Kidney (tissue), 13 donors: ENCODE measurements at regions not wholly inside any gene's neighbourhood (a gene's known extent, or its start where the extent isn't known, plus 50 kb on each side); places are given as distances from the start of the nearest gene placed in this dataset.
"Not testable (repeated sequence)": the region's sequence is repeated elsewhere in the genome, so short reads cannot be mapped to it uniquely, and the experiment has no call there.

Experiments
- DNase-seq, 5 donors: peaks; one replicate each; pipeline ENCODE4 v3.0.0-alpha.2; 2013 to 2020
- FAIRE-seq: peaks from 2 replicates; lab custom pipeline; 2012; peaks lifted over from hg19 to GRCh38; lab: Jason Lieb, UNC
- H3K27ac ChIP-seq, 2 donors: one replicate each; pipeline ENCODE4 v1.7.0; 2013; ENCODE audit warnings: low read depth in 2 of 2, low read length in 2 of 2, inconsistent platforms in 1 of 2
- H3K27me3 ChIP-seq: one replicate; pipeline ENCODE4 v1.7.1; 2013; ENCODE audit warnings: low read length, inconsistent platforms; ENCODE audit not compliant: control insufficient read depth, insufficient read depth
- H3K36me3 ChIP-seq, 3 donors: one replicate each; pipeline versions ENCODE4 v1.7.0 to v1.7.1; 2013; ENCODE audit warnings: low read length in 3 of 3, control low read depth in 1 of 3, inconsistent platforms in 1 of 3; ENCODE audit not compliant: insufficient read depth in 3 of 3, control insufficient read depth in 2 of 3
- H3K4me1 ChIP-seq, 3 donors: one replicate each; pipeline versions ENCODE4 v1.7.0 to v1.7.1; 2013; ENCODE audit warnings: low read length in 3 of 3, inconsistent platforms in 1 of 3, low read depth in 1 of 3; ENCODE audit not compliant: control insufficient read depth in 2 of 3, insufficient read depth in 2 of 3
- H3K4me3 ChIP-seq, 3 donors: one replicate each; pipeline versions ENCODE4 v1.7.0 to v1.8.1; 2013; ENCODE audit warnings: low read length in 3 of 3, control low read depth in 1 of 3, inconsistent platforms in 1 of 3
- H3K9ac ChIP-seq, 3 donors: one replicate each; pipeline versions ENCODE4 v1.7.0 to v1.7.1; 2013; ENCODE audit warnings: low read length in 3 of 3, control low read depth in 1 of 3, inconsistent platforms in 1 of 3
- H3K9me3 ChIP-seq, 3 donors: one replicate each; pipeline versions ENCODE4 v1.7.0 to v1.7.1; 2013; ENCODE audit warnings: low read length in 3 of 3, control low read depth in 1 of 3, inconsistent platforms in 1 of 3; ENCODE audit not compliant: control insufficient read depth in 2 of 3, insufficient read depth in 1 of 3
- intact Hi-C: fragments of 100-400 bp; cut with DNase I; formaldehyde crosslinking; loops from one replicate; pipeline ENCODE4 v1.11.1; 2022
- TF ChIP-seq, protein P1 (sequence below): IDR thresholded peaks from 3 replicates; pipeline ENCODE4 v1.5.1; 2012; ENCODE audit warnings: mild to moderate bottlenecking, moderate library complexity, borderline replicate concordance; ENCODE audit not compliant: insufficient read depth; ENCODE audit errors: extremely low read depth
- donor health status: control.
- donor health status: control.
- donor health status: control.
- donor health status: control.
- donor health status: control.
- donor health status: DM: yes; HTN: yes; CAD: no.
- donor health status: Normal renal cell carcinoma (clear cell type).

DNA sequence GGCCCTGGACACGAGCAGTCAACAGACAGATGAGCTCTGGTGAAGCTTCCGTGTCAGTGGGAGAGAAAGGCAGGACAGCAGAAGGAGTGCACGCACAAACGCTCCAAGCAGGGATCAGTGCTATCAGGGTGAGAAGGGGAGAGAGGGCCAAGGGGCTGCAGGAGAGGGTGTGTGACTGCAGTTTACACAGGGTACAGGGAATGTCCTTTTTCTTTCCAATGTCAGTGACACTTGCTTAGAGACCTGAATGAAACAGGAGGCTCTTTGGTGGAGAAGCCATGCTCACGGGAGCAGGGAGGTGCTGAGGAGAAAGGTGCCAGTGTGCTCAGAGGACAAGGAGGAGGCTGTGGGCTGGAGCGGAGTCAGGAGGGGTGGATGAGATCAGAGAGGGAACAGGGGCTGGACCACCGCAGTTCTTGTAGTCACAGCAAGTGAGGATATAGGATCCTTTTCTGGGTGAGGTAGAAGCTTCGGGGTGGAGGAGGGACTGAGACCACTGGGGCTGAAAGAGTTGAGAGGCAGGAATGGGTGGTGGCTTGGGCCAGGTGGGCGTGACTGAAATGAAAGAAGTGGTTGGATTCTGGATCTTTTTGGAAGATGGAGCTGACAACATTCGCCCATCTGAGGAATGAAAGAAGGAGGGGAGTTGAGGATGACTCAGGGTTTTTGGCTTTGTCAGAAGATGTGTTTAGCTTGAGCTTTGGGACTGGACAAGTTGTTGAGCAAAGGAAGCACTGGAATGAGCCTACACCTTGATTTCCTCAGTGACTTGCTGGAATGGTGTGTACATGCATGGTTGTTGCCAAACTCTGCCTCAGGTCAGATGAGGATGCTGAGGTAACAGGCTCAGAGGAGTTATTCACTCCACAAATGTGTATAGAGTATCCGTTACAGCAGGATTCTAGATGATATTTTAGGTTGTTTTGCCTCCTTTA, 87.9 kb downstream of the ADAMTS15 start:
- Histone ChIP-seq H3K36me3 (no peaks in the 10 kb centered on the region), H3K27ac (no peak overlapping the region), H3K4me3 (no peak overlapping the region), H3K27me3 (no peaks in the 10 kb centered on the region), H3K9ac (no peak overlapping the region), H3K9me3 (no peaks in the 10 kb centered on the region), H3K4me1 (peaks cover 5 to 16% (median 13%) of the 10 kb centered on the region in 3 donors)
- DNase-seq = peak in 1 of 5 donors; percentile 24
- no peak for FAIRE-seq
- intact Hi-C loops = no loop called here
- TF ChIP-seq, protein P1, sequence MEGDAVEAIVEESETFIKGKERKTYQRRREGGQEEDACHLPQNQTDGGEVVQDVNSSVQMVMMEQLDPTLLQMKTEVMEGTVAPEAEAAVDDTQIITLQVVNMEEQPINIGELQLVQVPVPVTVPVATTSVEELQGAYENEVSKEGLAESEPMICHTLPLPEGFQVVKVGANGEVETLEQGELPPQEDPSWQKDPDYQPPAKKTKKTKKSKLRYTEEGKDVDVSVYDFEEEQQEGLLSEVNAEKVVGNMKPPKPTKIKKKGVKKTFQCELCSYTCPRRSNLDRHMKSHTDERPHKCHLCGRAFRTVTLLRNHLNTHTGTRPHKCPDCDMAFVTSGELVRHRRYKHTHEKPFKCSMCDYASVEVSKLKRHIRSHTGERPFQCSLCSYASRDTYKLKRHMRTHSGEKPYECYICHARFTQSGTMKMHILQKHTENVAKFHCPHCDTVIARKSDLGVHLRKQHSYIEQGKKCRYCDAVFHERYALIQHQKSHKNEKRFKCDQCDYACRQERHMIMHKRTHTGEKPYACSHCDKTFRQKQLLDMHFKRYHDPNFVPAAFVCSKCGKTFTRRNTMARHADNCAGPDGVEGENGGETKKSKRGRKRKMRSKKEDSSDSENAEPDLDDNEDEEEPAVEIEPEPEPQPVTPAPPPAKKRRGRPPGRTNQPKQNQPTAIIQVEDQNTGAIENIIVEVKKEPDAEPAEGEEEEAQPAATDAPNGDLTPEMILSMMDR = no peak

DNA sequence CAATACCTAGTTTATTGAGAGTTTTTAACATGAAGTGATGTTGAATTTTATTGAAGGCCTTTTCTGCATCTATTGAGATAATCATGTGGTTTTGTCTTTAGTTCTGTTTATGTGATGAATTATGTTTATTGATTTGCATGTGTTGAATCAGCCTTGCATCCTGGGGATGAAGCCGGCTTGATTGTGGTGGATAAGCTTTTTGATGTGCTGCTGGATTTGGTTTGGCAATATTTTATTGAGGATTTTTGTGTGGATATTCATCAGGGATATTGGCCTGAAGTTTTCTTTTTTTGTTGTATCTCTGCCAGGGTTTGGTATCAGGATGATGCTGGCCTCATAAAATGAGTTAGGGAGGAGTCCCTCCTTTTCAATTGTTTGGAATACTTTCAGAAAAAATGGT, 91.2 kb downstream of the ADAMTS15 start:
- H3K4me3 ChIP-seq, H3K9me3 ChIP-seq, DNase-seq, H3K27me3 ChIP-seq, H3K36me3 ChIP-seq, intact Hi-C loops, H3K27ac ChIP-seq, H3K9ac ChIP-seq, FAIRE-seq, H3K4me1 ChIP-seq: not testable (repeated sequence)

DNA sequence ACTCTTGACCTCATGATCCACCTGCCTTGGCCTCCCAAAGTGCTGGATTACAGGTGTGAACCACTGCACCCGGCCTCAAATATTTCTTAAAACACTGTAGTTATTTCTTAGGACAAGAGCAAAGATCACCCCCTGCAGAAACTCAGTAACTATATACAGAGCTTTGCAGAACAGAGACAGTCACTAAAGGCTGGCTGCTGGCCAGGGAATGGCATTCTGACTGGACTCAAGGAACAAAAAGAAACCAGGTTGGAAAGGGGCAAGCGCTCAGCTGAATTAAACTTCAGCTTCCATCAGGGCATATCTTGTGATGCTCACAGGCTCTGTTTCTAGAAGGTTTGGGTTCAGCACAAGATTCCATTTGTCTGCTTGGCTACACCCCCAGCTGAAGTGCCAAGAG, 95.8 kb downstream of the ADAMTS15 start:
- Histone ChIP-seq H3K27me3 (no peaks in the 10 kb centered on the region), H3K9ac (no peak overlapping the region), H3K27ac (no peak overlapping the region), H3K9me3 (no peaks in the 10 kb centered on the region), H3K4me3 (no peak overlapping the region), H3K36me3 (no peaks in the 10 kb centered on the region), H3K4me1 (no peaks in the 10 kb centered on the region)
- DNase-seq (no peak), FAIRE-seq (no peak)
- TF ChIP-seq, protein P1 = no peak
- intact Hi-C loops = no loop called here

DNA sequence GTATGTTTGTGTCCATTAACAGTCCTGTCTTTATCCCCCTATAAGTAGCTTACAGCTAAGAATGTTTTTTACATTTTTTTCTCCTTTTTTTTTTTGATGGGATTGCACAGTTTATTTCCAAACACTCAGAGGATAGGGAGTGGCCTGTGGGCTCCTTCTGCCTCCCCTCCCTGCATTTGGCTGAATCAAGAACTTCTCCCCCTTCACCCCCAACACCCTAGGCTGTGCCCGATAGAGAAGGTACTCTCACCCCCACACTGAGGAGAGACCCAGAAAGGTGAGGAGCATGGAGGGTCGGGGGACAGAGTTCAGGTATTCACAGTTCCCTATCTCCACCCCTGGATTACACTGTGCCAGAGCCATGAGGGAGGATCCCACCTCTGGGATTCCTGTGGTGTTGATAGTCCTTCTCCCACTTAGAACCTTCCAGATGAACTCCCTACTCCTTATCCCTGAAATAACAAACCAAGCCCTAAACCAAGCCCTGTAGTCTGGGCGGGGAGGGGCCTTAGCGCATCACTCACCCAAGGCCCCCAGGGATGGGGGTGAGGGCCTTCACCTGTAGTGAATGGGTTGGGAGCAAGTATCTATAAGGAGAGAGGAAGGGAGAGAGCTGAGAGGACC, 97.1 kb downstream of the ADAMTS15 start:
- no peak for DNase-seq
- Histone ChIP-seq H3K4me1 (no peaks in the 10 kb centered on the region), H3K4me3 (no peak overlapping the region), H3K27me3 (no peaks in the 10 kb centered on the region), H3K27ac (no peak overlapping the region), H3K36me3 (no peaks in the 10 kb centered on the region), H3K9ac (no peak overlapping the region), H3K9me3 (no peaks in the 10 kb centered on the region)
- TF ChIP-seq, protein P1 = no peak
- FAIRE-seq = no peak
- intact Hi-C loops = no loop called here
